PFSK-1 (cell line): ENCODE measurements at regions not wholly inside any gene's neighbourhood (a gene's known extent, or its start where the extent isn't known, plus 50 kb on each side); places are given as distances from the start of the nearest gene placed in this dataset.

Source experiments
- FOXP2 ChIP-seq: optimal IDR thresholded peaks from 2 replicates; pipeline ENCODE3; 2011; ENCODE audit warnings: borderline replicate concordance, control low read depth, inconsistent platforms; ENCODE audit not compliant: insufficient read depth; ENCODE audit errors: extremely low read length, extremely low read depth
- POLR2AphosphoS5 ChIP-seq: IDR thresholded peaks from 2 replicates; pipeline ENCODE4 v1.6.1; 2012; ENCODE audit warnings: low read depth, mild to moderate bottlenecking, control low read depth, low read length, moderate library complexity
- SIN3A ChIP-seq: IDR thresholded peaks from 2 replicates; pipeline ENCODE4 v1.6.1; 2012; ENCODE audit warnings: mild to moderate bottlenecking, low read length, moderate library complexity, borderline replicate concordance; ENCODE audit not compliant: insufficient read depth
- TAF1 ChIP-seq: IDR thresholded peaks from 2 replicates; pipeline ENCODE4 v1.6.1; 2012; ENCODE audit warnings: low read length, control low read depth, borderline replicate concordance; ENCODE audit not compliant: insufficient read depth
- TF ChIP-seq, protein P1 (sequence below), 2 experiments: IDR thresholded peaks; 2 replicates each; pipeline versions ENCODE4 v1.6.1 to v1.8.0; 2011 to 2012; ENCODE audit warnings: low read depth in 2 of 2, low read length in 2 of 2, control low read depth in 1 of 2, inconsistent platforms in 1 of 2, mild to moderate bottlenecking in 1 of 2, moderate library complexity in 1 of 2; ENCODE audit not compliant: insufficient read depth in 1 of 2

GRCh38 chr16:13665876-13666275, 254.1 kb upstream of the ERCC4 start:
- TF ChIP-seq POLR2AphosphoS5 (no peak), TAF1 (no peak)
- TF ChIP-seq, protein P1, sequence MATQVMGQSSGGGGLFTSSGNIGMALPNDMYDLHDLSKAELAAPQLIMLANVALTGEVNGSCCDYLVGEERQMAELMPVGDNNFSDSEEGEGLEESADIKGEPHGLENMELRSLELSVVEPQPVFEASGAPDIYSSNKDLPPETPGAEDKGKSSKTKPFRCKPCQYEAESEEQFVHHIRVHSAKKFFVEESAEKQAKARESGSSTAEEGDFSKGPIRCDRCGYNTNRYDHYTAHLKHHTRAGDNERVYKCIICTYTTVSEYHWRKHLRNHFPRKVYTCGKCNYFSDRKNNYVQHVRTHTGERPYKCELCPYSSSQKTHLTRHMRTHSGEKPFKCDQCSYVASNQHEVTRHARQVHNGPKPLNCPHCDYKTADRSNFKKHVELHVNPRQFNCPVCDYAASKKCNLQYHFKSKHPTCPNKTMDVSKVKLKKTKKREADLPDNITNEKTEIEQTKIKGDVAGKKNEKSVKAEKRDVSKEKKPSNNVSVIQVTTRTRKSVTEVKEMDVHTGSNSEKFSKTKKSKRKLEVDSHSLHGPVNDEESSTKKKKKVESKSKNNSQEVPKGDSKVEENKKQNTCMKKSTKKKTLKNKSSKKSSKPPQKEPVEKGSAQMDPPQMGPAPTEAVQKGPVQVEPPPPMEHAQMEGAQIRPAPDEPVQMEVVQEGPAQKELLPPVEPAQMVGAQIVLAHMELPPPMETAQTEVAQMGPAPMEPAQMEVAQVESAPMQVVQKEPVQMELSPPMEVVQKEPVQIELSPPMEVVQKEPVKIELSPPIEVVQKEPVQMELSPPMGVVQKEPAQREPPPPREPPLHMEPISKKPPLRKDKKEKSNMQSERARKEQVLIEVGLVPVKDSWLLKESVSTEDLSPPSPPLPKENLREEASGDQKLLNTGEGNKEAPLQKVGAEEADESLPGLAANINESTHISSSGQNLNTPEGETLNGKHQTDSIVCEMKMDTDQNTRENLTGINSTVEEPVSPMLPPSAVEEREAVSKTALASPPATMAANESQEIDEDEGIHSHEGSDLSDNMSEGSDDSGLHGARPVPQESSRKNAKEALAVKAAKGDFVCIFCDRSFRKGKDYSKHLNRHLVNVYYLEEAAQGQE (IDR thresholded peaks at IDR 0.05; ENCODE audit: insufficient read depth in 1 of 2, low read depth in 2 of 2, low read length in 2 of 2): no peak

- TF ChIP-seq POLR2AphosphoS5 (no peak), TAF1 (no peak), FOXP2 (no peak), SIN3A (no peak)
- TF ChIP-seq, protein P1 (IDR thresholded peaks at IDR 0.05; ENCODE audit: insufficient read depth in 1 of 2, low read depth in 2 of 2, low read length in 2 of 2): no peak
Measured at GRCh38 chr16:13672196-13672595, 247.8 kb upstream of the ERCC4 start.

DNA sequence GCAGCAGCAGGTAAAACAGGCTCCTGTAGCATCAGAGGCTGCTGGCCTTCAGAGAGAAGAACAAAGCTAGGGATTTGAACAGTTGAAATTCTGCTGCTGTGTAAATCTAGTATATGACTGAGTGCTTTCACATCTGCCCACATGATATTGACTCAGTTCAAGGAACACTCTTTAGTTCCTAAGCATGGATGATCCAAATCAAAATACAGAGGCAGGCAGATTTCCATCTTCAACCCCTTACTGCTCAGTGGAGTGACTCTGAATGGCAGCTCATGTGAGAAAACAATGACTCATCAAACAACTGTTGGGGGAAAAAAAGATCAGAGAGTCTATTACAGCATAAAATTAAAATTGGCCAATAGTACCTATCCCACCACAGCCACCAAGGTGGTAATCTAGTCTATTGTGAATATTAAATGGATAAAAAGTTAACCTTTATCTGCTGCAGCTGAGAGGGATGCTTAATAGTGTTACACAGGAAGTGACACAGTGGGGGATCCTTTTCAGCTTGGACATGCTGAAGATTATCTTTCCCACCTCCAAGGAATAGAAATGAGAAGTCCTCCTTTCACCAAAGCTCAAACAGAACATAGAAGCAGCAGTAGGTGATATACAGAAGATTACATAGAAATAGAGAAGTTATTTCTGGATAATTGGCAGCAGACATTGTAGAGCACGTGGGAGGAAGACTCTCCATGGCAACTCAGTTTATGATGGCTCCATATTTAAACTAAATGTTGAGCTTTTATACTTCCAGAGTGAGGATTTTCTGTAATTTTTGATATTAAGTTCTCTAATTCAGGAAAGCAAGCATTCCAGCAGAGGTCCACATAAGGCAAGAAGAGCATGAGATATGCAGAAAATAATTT, 239.7 kb upstream of the ERCC4 start:
- TF ChIP-seq TAF1: no peak
- no peak for TF ChIP-seq POLR2AphosphoS5
- no peak for TF ChIP-seq SIN3A
- TF ChIP-seq, protein P1 (IDR thresholded peaks at IDR 0.05; ENCODE audit: insufficient read depth in 1 of 2, low read depth in 2 of 2, low read length in 2 of 2): no peak
- no peak for TF ChIP-seq FOXP2

- TF ChIP-seq, protein P1 (IDR thresholded peaks at IDR 0.05; ENCODE audit: insufficient read depth in 1 of 2, low read depth in 2 of 2, low read length in 2 of 2): no peak
- TF ChIP-seq SIN3A (no peak), TAF1 (no peak), FOXP2 (no peak), POLR2AphosphoS5 (no peak)
Measured at GRCh38 chr16:13684819-13685563, 235.0 kb upstream of the ERCC4 start.
